GM23338 (cell line): ENCODE measurements at regions not wholly inside any gene's neighbourhood (a gene's known extent, or its start where the extent isn't known, plus 50 kb on each side); places are given as distances from the start of the nearest gene placed in this dataset.

Source experiments
- ATAC-seq: fragments of 200-7000 bp; cut with Tn5 transposase; 3 replicates; pipeline ENCODE4 v1.9.1; 2020
- DNase-seq: peaks from one replicate; pipeline ENCODE4 v3.0.0-alpha.2; 2015; ENCODE audit warnings: low spot score
- H2AFZ ChIP-seq: fragments of 200-600 bp; sonication (generic); 2 replicates; pipeline ENCODE4 v1.8.0; 2016; ENCODE audit warnings: antibody characterized with exemption, mild to moderate bottlenecking, moderate library complexity
- H3F3A ChIP-seq: fragments of 200-600 bp; sonication (generic); replicated peaks from 2 replicates; pipeline ENCODE4 v1.8.0; 2017; ENCODE audit warnings: antibody characterized with exemption, mixed run types, low read depth
- H3K27ac ChIP-seq: fragments of 200-600 bp; sonication (generic); 2 replicates; pipeline ENCODE4 v1.6.1; 2016; ENCODE audit warnings: low read depth
- H3K27me3 ChIP-seq: fragments of 200-600 bp; sonication (generic); 2 replicates; pipeline ENCODE4 v1.8.0; 2016; ENCODE audit warnings: mild to moderate bottlenecking, mixed run types, moderate library complexity; ENCODE audit not compliant: insufficient read depth
- H3K36me3 ChIP-seq: fragments of 200-600 bp; sonication (generic); 2 replicates; pipeline ENCODE4 v1.8.0; 2016; ENCODE audit warnings: mild to moderate bottlenecking; ENCODE audit not compliant: insufficient read depth
- H3K4me1 ChIP-seq: fragments of 200-600 bp; sonication (generic); 2 replicates; pipeline ENCODE4 v1.8.0; 2016; ENCODE audit warnings: mild to moderate bottlenecking, moderate library complexity; ENCODE audit not compliant: insufficient read depth
- H3K4me2 ChIP-seq: fragments of 200-600 bp; sonication (generic); 2 replicates; pipeline ENCODE4 v1.7.1; 2017; ENCODE audit warnings: mixed run types
- H3K4me3 ChIP-seq: fragments of 200-600 bp; sonication (generic); 2 replicates; pipeline ENCODE4 v1.6.1; 2016; ENCODE audit warnings: mixed run types
- H3K79me2 ChIP-seq: fragments of 200-600 bp; sonication (generic); replicated peaks from 2 replicates; pipeline ENCODE4 v1.8.0; 2017; ENCODE audit warnings: mild to moderate bottlenecking; ENCODE audit not compliant: insufficient read depth
- H3K9me2 ChIP-seq: fragments of 200-600 bp; sonication (generic); 2 replicates; pipeline ENCODE4 v1.8.0; 2017; ENCODE audit not compliant: insufficient read depth
- H4K20me1 ChIP-seq: fragments of 200-600 bp; sonication (generic); replicated peaks from 2 replicates; pipeline ENCODE4 v1.8.0; 2017; ENCODE audit warnings: mild to moderate bottlenecking; ENCODE audit not compliant: insufficient read depth
- H3K27ac Mint-ChIP-seq: 2 replicates; pipeline ENCODE4 v1.8.0; 2020; ENCODE audit warnings: inconsistent platforms, mild to moderate bottlenecking, moderate library complexity, mixed read lengths
- H3K27me3 Mint-ChIP-seq: 3 replicates; pipeline ENCODE4 v1.8.0; 2022; ENCODE audit warnings: low read depth, mild to moderate bottlenecking, moderate library complexity, mixed read lengths, inconsistent platforms; ENCODE audit not compliant: insufficient read depth, poor library complexity
- H3K36me3 Mint-ChIP-seq: 3 replicates; pipeline ENCODE4 v1.8.0; 2021; ENCODE audit warnings: low read depth, mild to moderate bottlenecking, inconsistent platforms, moderate library complexity, mixed read lengths
- H3K4me1 Mint-ChIP-seq: 3 replicates; pipeline ENCODE4 v1.8.0; 2020; ENCODE audit warnings: mild to moderate bottlenecking, inconsistent platforms, mixed read lengths
- H3K4me3 Mint-ChIP-seq: 3 replicates; pipeline ENCODE4 v1.8.0; 2021; ENCODE audit warnings: moderate library complexity, mild to moderate bottlenecking, inconsistent platforms, mixed read lengths
- H3K9me3 Mint-ChIP-seq: 3 replicates; pipeline ENCODE4 v1.8.0; 2020; ENCODE audit warnings: moderate library complexity, mild to moderate bottlenecking, inconsistent platforms, mixed read lengths
- CREB1 ChIP-seq: fragments of 250-450 bp; sonication (Bioruptor Pico); IDR thresholded peaks from 2 replicates; pipeline ENCODE4 v1.5.0; 2020; ENCODE audit warnings: low read depth, mild to moderate bottlenecking, moderate library complexity
- EZH2 ChIP-seq: fragments of 200-600 bp; sonication (generic); IDR thresholded peaks from one replicate; pipeline ENCODE4 v1.8.0; 2017; ENCODE audit warnings: antibody characterized with exemption, mild to moderate bottlenecking, low read depth; ENCODE audit not compliant: unreplicated experiment
- JUNB ChIP-seq: IDR thresholded peaks from one replicate; pipeline ENCODE4 v1.6.1; 2016; ENCODE audit warnings: antibody characterized with exemption; ENCODE audit not compliant: unreplicated experiment
- NANOG ChIP-seq: IDR thresholded peaks from 2 replicates; pipeline ENCODE4 v1.6.1; 2016; ENCODE audit warnings: antibody characterized with exemption, borderline replicate concordance
- POLR2AphosphoS5 ChIP-seq: IDR thresholded peaks from 2 replicates; pipeline ENCODE4 v1.6.1; 2016; ENCODE audit warnings: antibody characterized with exemption, low read depth
- STAT1 ChIP-seq: IDR thresholded peaks from one replicate; pipeline ENCODE4 v1.6.1; 2016; ENCODE audit warnings: antibody characterized with exemption; ENCODE audit not compliant: unreplicated experiment
- ZNF114 ChIP-seq: fragments of 250-450 bp; sonication (Bioruptor Pico); IDR thresholded peaks from 2 replicates; pipeline ENCODE4 v1.5.0; 2020; ENCODE audit warnings: mild to moderate bottlenecking, moderate library complexity
- ZNF331 ChIP-seq: fragments of 250-450 bp; sonication (Bioruptor Pico); IDR thresholded peaks from 2 replicates; pipeline ENCODE4 v1.5.0; 2020; ENCODE audit warnings: low read depth, mild to moderate bottlenecking, moderate library complexity
- TF ChIP-seq, protein P1 (sequence below): fragments of 250-450 bp; sonication (Bioruptor Pico); IDR thresholded peaks from 2 replicates; pipeline ENCODE4 v1.5.0; 2020; ENCODE audit warnings: mild to moderate bottlenecking, moderate library complexity
- TF ChIP-seq, protein P2 (sequence below), 2 experiments: fragments of 200-600 bp in 1 of 2; sonication (generic) in 1 of 2; conservative IDR thresholded peaks; 2 replicates each; pipeline versions ENCODE4 v1.5.1 to v1.6.1; 2016 to 2017; ENCODE audit warnings: antibody characterized with exemption in 2 of 2, low read depth in 2 of 2, mild to moderate bottlenecking in 2 of 2, moderate library complexity in 1 of 2

DNA sequence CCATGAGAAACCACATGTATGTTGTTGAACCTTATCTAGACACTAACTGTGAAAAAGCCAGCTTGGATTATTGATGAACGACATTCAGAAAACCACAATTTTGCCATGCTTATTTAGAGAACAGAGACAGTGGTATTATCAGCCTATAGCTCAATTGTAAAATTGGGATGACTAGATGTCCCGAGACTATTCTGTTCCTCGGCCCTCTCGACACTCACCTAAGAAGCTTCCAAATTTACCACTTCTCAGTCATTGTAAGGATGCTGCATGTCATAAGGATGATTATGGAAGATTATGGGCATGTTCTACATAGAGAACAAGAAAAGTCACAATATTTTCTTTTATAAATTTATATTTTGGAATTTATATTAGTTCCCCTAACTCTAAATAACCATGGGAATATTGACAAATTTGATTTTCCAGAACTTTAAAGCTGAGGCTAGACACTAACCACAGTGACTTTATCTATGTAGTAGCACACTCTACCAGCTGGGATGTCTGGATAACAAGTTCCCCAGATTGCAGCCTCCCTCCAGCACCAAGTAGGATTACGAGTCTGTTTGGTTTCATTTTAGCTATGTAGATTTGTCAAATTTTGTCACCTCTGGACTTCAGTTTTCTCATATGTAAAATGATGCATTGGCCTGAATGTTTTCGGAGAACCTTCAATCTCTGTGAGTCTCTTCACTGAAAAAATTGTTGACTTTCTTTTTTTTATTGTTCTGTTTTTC lies 513.6 kb downstream of the IRS2 start:
- no peak for ATAC-seq
- H3K4me1 ChIP-seq, result peaks cover 26% of the 10 kb centered on the region
- H3K27ac Mint-ChIP-seq, result no peak overlapping the region
- H3K27me3 Mint-ChIP-seq, result peaks cover 1% of the 10 kb centered on the region
- no peaks in the 10 kb centered on the region for H3K36me3 Mint-ChIP-seq
- H3K36me3 ChIP-seq, result no peaks in the 10 kb centered on the region
- H3K4me1 Mint-ChIP-seq, result peaks cover 41% of the 10 kb centered on the region
- no peak overlapping the region for H2AFZ ChIP-seq
- peak overlapping the region; percentile 73; the same call in 1 of the 2 replicates for H3K27ac ChIP-seq
- H4K20me1 ChIP-seq, result no peaks in the 10 kb centered on the region
- DNase-seq, result no peak
- H3K27me3 ChIP-seq, result no peaks in the 10 kb centered on the region
- 0 out of 2 replicates have a peak, but pooled peaks cover 3% of the 10 kb centered on the region for H3F3A ChIP-seq
- TF ChIP-seq, protein P1, sequence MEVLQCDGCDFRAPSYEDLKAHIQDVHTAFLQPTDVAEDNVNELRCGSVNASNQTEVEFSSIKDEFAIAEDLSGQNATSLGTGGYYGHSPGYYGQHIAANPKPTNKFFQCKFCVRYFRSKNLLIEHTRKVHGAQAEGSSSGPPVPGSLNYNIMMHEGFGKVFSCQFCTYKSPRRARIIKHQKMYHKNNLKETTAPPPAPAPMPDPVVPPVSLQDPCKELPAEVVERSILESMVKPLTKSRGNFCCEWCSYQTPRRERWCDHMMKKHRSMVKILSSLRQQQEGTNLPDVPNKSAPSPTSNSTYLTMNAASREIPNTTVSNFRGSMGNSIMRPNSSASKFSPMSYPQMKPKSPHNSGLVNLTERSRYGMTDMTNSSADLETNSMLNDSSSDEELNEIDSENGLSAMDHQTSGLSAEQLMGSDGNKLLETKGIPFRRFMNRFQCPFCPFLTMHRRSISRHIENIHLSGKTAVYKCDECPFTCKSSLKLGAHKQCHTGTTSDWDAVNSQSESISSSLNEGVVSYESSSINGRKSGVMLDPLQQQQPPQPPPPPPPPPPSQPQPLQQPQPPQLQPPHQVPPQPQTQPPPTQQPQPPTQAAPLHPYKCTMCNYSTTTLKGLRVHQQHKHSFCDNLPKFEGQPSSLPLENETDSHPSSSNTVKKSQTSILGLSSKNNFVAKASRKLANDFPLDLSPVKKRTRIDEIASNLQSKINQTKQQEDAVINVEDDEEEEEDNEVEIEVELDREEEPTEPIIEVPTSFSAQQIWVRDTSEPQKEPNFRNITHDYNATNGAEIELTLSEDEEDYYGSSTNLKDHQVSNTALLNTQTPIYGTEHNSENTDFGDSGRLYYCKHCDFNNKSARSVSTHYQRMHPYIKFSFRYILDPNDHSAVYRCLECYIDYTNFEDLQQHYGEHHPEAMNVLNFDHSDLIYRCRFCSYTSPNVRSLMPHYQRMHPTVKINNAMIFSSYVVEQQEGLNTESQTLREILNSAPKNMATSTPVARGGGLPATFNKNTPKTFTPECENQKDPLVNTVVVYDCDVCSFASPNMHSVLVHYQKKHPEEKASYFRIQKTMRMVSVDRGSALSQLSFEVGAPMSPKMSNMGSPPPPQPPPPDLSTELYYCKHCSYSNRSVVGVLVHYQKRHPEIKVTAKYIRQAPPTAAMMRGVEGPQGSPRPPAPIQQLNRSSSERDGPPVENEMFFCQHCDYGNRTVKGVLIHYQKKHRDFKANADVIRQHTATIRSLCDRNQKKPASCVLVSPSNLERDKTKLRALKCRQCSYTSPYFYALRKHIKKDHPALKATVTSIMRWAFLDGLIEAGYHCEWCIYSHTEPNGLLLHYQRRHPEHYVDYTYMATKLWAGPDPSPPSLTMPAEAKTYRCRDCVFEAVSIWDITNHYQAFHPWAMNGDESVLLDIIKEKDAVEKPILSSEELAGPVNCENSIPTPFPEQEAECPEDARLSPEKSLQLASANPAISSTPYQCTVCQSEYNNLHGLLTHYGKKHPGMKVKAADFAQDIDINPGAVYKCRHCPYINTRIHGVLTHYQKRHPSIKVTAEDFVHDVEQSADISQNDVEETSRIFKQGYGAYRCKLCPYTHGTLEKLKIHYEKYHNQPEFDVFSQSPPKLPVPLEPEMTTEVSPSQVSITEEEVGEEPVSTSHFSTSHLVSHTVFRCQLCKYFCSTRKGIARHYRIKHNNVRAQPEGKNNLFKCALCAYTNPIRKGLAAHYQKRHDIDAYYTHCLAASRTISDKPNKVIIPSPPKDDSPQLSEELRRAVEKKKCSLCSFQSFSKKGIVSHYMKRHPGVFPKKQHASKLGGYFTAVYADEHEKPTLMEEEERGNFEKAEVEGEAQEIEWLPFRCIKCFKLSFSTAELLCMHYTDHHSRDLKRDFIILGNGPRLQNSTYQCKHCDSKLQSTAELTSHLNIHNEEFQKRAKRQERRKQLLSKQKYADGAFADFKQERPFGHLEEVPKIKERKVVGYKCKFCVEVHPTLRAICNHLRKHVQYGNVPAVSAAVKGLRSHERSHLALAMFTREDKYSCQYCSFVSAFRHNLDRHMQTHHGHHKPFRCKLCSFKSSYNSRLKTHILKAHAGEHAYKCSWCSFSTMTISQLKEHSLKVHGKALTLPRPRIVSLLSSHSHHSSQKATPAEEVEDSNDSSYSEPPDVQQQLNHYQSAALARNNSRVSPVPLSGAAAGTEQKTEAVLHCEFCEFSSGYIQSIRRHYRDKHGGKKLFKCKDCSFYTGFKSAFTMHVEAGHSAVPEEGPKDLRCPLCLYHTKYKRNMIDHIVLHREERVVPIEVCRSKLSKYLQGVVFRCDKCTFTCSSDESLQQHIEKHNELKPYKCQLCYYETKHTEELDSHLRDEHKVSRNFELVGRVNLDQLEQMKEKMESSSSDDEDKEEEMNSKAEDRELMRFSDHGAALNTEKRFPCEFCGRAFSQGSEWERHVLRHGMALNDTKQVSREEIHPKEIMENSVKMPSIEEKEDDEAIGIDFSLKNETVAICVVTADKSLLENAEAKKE, result no peak
- no peak for TF ChIP-seq JUNB
- no peak for TF ChIP-seq EZH2
- TF ChIP-seq NANOG, result no peak
- TF ChIP-seq, protein P2, sequence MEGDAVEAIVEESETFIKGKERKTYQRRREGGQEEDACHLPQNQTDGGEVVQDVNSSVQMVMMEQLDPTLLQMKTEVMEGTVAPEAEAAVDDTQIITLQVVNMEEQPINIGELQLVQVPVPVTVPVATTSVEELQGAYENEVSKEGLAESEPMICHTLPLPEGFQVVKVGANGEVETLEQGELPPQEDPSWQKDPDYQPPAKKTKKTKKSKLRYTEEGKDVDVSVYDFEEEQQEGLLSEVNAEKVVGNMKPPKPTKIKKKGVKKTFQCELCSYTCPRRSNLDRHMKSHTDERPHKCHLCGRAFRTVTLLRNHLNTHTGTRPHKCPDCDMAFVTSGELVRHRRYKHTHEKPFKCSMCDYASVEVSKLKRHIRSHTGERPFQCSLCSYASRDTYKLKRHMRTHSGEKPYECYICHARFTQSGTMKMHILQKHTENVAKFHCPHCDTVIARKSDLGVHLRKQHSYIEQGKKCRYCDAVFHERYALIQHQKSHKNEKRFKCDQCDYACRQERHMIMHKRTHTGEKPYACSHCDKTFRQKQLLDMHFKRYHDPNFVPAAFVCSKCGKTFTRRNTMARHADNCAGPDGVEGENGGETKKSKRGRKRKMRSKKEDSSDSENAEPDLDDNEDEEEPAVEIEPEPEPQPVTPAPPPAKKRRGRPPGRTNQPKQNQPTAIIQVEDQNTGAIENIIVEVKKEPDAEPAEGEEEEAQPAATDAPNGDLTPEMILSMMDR (conservative IDR thresholded peaks at IDR 0.05; ENCODE audit: low read depth in 2 of 2), result no peak
- TF ChIP-seq POLR2AphosphoS5, result no peak
- TF ChIP-seq CREB1 (CRISPR knock-in tag), result no peak
- TF ChIP-seq STAT1, result no peak
- no peak for TF ChIP-seq ZNF114
- TF ChIP-seq ZNF331 (CRISPR knock-in tag), result no peak
- no peak overlapping the region for H3K4me2 ChIP-seq
- no peaks in the 10 kb centered on the region for H3K79me2 ChIP-seq
- H3K4me3 ChIP-seq, result no peak overlapping the region
- H3K4me3 Mint-ChIP-seq, result no peak overlapping the region
- peaks cover 15% of the 10 kb centered on the region for H3K9me2 ChIP-seq
- H3K9me3 Mint-ChIP-seq, result no peaks in the 10 kb centered on the region
